Omental fat pad (tissue), 3 donors: ENCODE measurements at regions not wholly inside any gene's neighbourhood (a gene's known extent, or its start where the extent isn't known, plus 50 kb on each side); places are given as distances from the start of the nearest gene placed in this dataset.
"Not testable (repeated sequence)": the region's sequence is repeated elsewhere in the genome, so short reads cannot be mapped to it uniquely, and the experiment has no call there.

Experiments
- ATAC-seq: fragments of 150-250 bp; one replicate; pipeline ENCODE4 v1.9.1; 2016; ENCODE audit warnings: mild to moderate bottlenecking, moderate library complexity; ENCODE audit not compliant: low FRiP score
- DNase-seq: peaks from one replicate; pipeline ENCODE4 v3.0.0-alpha.2; 2019; ENCODE audit warnings: low spot score
- TF ChIP-seq, protein P1 (sequence below), 3 donors: fragments of 450-650 bp; IDR thresholded peaks; one replicate each; pipeline ENCODE4 v1.5.1; 2016 to 2017; ENCODE audit warnings: antibody characterized with exemption in 3 of 3, mild to moderate bottlenecking in 3 of 3, moderate library complexity in 2 of 3

DNA sequence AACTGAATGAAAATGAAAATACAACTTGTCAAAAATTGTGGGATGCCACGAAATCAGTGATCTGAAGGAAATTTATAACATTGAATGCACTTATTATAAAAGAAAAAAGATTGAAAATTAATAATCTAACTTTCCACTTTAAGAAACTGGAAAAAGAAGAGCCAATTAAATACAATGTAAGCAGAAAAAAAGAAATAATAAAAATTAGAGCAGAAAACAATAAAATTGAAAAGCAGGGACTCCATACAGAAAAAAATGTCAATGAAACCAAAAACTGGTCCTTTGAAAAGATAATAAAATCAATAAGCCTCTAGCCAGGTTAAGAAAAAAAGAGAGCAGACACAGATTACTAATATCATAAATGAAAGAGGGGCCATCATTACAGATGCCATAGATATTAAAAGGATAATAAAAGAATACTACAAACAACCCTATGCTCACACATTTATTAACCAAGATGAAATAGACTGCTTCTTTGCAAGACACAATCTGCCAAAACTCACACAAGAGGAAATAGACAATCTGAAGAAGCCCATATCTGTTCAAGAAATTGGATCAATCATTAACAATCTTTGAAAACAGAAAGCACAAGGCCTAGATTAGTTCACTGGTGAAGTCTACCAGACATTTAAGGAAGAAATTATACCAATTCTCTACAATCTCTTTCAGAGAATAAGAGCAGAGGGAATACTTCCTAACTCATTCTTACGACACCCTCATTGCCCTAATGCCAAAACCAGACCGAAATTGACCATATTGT, 233.8 kb upstream of the NEBL start:
- no peak for DNase-seq
- TF ChIP-seq, protein P1, sequence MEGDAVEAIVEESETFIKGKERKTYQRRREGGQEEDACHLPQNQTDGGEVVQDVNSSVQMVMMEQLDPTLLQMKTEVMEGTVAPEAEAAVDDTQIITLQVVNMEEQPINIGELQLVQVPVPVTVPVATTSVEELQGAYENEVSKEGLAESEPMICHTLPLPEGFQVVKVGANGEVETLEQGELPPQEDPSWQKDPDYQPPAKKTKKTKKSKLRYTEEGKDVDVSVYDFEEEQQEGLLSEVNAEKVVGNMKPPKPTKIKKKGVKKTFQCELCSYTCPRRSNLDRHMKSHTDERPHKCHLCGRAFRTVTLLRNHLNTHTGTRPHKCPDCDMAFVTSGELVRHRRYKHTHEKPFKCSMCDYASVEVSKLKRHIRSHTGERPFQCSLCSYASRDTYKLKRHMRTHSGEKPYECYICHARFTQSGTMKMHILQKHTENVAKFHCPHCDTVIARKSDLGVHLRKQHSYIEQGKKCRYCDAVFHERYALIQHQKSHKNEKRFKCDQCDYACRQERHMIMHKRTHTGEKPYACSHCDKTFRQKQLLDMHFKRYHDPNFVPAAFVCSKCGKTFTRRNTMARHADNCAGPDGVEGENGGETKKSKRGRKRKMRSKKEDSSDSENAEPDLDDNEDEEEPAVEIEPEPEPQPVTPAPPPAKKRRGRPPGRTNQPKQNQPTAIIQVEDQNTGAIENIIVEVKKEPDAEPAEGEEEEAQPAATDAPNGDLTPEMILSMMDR (IDR thresholded peaks at IDR 0.05): no peak
- no peak for ATAC-seq

DNA sequence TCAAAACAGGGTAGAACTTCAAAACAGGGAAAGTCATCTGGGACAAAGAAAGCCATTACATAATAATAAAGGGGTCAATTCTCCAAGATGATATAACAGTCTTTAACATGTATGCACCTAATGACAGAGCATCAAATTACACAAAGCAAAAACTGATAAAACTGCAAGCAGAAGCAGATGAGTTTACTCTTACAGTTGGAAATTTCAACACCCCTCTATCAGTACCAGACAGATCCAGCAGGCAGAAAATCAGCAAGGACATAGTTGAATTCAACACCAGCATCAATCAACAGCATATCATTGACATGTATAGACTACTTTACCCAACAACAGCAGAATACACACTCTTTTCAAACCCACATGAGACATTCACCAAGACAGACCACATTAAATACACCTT, 233.0 kb upstream of the NEBL start:
- ATAC-seq: no peak
- TF ChIP-seq, protein P1 (IDR thresholded peaks at IDR 0.05): no peak
- no peak for DNase-seq

DNA sequence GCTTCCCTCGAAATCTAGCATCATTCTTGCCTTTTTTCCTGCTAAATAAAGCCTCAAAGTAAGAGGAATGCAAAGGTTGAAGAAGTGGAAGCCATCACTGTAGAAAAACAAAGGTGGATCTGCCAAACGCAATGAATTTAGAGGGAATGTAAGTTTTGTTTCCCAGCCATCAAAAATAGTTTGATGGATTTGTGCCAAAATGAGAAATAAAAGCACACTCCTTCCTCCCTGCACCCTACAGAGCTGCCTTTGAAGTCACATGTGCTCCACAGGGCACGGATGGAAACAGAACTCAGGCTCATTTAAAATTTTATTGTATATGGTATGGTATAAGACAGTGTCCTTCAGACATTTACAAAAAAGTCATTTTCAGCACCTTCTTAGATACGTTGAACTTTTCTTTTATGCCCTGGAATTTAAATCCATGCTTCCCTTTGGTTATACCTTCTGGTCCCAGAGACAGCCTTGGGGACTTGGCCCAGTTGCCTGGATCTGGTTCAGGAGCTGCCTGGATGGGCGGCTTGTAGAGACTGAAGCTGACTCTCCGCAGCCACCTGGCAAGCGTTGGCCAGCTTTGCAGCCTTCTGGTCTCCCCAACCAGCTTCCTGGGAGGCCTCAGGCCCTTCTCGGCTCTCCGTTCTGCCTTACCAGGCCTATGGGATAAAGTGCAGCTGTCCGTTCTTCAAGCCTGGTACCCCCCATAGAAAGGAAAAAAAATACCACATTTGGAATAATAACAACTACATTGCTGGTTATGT, 228.5 kb upstream of the NEBL start:
- no peak for ATAC-seq
- TF ChIP-seq, protein P1 (IDR thresholded peaks at IDR 0.05): no peak
- no peak for DNase-seq

DNA sequence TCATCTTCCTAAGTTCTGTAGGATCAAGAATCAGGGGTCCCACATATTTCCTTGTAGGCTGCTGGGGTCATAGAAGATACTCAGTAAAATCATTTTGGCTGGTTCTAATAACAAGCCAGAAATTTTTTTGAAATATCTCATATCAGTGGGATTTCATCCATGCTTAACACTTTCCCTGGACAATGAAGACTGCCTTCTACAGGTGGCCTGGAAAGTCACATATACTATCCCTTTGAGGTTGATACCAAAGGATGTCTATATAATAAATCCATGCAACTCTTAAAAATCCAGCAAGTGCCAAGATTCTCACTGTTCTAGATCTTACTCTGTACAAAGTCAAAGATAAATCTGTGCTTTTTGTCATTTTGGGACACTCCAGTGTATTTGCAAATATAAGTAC, 225.8 kb upstream of the NEBL start:
- TF ChIP-seq, protein P1 (IDR thresholded peaks at IDR 0.05): no peak
- ATAC-seq (no peak), DNase-seq (no peak)

DNA sequence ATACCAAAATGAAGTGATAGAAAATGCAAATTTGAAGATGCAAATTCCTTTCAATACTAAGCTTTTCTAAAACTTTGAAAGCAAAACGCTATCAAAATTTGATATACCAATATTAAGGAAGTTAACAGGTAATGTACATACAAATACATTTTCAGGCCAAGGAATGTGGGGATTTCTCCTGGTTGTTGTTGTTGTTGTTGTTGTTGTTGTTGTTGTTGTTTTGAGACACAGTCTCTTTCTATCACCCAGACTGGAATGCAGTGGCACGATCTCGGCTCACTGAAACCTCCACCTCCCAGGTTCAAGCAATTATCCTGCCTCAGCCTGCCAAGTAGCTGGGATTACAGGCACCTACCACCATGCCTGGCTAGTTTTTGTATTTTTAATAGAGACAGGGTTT, 224.7 kb upstream of the NEBL start:
- DNase-seq, ATAC-seq: not testable (repeated sequence)

DNA sequence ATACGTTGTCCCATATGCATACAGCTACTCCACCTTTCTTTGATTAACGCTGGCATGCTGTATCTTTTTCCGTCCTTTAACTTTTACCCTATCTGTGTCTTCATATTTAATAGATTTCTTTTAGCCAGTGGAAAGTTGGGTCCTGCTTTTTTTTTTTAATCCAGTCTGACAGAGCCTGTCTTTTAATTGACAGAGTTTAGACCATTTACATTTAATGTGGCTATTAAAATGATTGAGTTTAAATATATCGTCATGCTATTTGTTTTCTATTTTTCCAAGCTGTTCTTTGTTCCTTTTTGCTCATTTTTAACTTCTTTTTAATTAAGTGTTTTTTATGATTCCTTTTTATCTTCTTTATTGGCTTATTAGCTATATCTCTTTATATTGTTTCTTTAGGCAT, 217.6 kb upstream of the NEBL start:
- ATAC-seq: no peak
- TF ChIP-seq, protein P1 (IDR thresholded peaks at IDR 0.05): no peak

DNA sequence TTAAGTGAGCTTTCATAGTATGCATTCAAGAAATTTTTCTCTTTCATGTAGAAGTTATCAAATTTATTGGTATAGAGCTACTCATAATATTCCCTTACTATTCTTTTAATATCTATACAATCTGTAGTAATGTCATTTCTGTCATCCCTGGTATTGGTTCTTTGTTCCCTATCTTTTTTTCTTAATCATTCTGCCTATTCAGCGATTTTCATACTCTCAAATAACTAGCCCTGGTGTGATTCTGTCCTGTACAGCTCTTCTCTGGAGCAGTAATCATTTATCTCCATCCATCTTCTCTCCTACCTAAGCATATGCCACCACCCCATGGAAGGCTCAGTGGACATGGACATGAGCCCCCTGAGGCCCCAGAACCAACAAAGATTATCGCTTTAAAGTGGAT, 213.2 kb upstream of the NEBL start:
- TF ChIP-seq, protein P1 (IDR thresholded peaks at IDR 0.05): no peak
- ATAC-seq (no peak), DNase-seq (no peak)

More for the DNA sequence above, 217.6 kb upstream of the NEBL start:
- DNase-seq: no peak

DNA sequence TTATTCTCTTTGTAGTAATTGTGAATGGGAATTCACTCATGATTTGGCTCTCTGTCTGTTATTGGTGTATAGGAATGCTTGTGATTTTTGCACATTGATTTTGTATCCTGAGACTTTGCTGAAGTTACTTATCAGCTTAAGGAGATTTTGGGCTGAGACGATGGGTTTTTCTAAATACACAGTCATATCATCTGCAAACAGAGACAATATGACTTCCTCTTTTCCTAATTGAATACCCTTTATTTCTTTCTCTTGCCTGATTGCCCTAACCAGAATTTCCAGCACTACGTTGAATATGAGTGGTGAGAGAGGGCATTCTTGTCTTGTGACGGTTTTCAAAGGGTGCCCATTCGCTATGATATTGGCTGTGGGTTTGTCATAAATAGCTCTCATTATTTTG, 209.8 kb upstream of the NEBL start:
- not testable (repeated sequence) for ATAC-seq, DNase-seq

- not testable (repeated sequence) for ATAC-seq, DNase-seq
Measured at GRCh38 chr10:21105331-21105730, 208.2 kb upstream of the NEBL start.
